Kidney (tissue), 13 donors: ENCODE measurements at regions not wholly inside any gene's neighbourhood (a gene's known extent, or its start where the extent isn't known, plus 50 kb on each side); places are given as distances from the start of the nearest gene placed in this dataset.

Experiments
- DNase-seq, 5 donors: peaks; one replicate each; pipeline ENCODE4 v3.0.0-alpha.2; 2013 to 2020
- FAIRE-seq: peaks from 2 replicates; lab custom pipeline; 2012; peaks lifted over from hg19 to GRCh38; lab: Jason Lieb, UNC
- H3K27ac ChIP-seq, 2 donors: one replicate each; pipeline ENCODE4 v1.7.0; 2013; ENCODE audit warnings: low read depth in 2 of 2, low read length in 2 of 2, inconsistent platforms in 1 of 2
- H3K27me3 ChIP-seq: one replicate; pipeline ENCODE4 v1.7.1; 2013; ENCODE audit warnings: low read length, inconsistent platforms; ENCODE audit not compliant: control insufficient read depth, insufficient read depth
- H3K36me3 ChIP-seq, 3 donors: one replicate each; pipeline versions ENCODE4 v1.7.0 to v1.7.1; 2013; ENCODE audit warnings: low read length in 3 of 3, control low read depth in 1 of 3, inconsistent platforms in 1 of 3; ENCODE audit not compliant: insufficient read depth in 3 of 3, control insufficient read depth in 2 of 3
- H3K4me1 ChIP-seq, 3 donors: one replicate each; pipeline versions ENCODE4 v1.7.0 to v1.7.1; 2013; ENCODE audit warnings: low read length in 3 of 3, inconsistent platforms in 1 of 3, low read depth in 1 of 3; ENCODE audit not compliant: control insufficient read depth in 2 of 3, insufficient read depth in 2 of 3
- H3K4me3 ChIP-seq, 3 donors: one replicate each; pipeline versions ENCODE4 v1.7.0 to v1.8.1; 2013; ENCODE audit warnings: low read length in 3 of 3, control low read depth in 1 of 3, inconsistent platforms in 1 of 3
- H3K9ac ChIP-seq, 3 donors: one replicate each; pipeline versions ENCODE4 v1.7.0 to v1.7.1; 2013; ENCODE audit warnings: low read length in 3 of 3, control low read depth in 1 of 3, inconsistent platforms in 1 of 3
- H3K9me3 ChIP-seq, 3 donors: one replicate each; pipeline versions ENCODE4 v1.7.0 to v1.7.1; 2013; ENCODE audit warnings: low read length in 3 of 3, control low read depth in 1 of 3, inconsistent platforms in 1 of 3; ENCODE audit not compliant: control insufficient read depth in 2 of 3, insufficient read depth in 1 of 3
- CTCF ChIP-seq: IDR thresholded peaks from 3 replicates; pipeline ENCODE4 v1.5.1; 2012; ENCODE audit warnings: mild to moderate bottlenecking, moderate library complexity, borderline replicate concordance; ENCODE audit not compliant: insufficient read depth; ENCODE audit errors: extremely low read depth
- intact Hi-C: fragments of 100-400 bp; cut with DNase I; formaldehyde crosslinking; loops from one replicate; pipeline ENCODE4 v1.11.1; 2022
- donor health status: control.
- donor health status: control.
- donor health status: control.
- donor health status: control.
- donor health status: control.
- donor health status: DM: yes; HTN: yes; CAD: no.
- donor health status: Normal renal cell carcinoma (clear cell type).

GRCh38 chr19:30778061-30778460, 405.9 kb downstream of the ZNF536 start:
- H3K27ac ChIP-seq = no peak overlapping the region
- TF ChIP-seq CTCF = no peak
- peaks cover 0 to 2% (median 0%) of the 10 kb centered on the region in 3 donors for H3K9me3 ChIP-seq
- H3K27me3 ChIP-seq = no peaks in the 10 kb centered on the region
- H3K9ac ChIP-seq = no peak overlapping the region
- FAIRE-seq = no peak
- no peak for DNase-seq
- intact Hi-C loops = no loop called here
- H3K4me3 ChIP-seq = no peak overlapping the region
- H3K4me1 ChIP-seq = no peaks in the 10 kb centered on the region
- no peaks in the 10 kb centered on the region for H3K36me3 ChIP-seq

- no peak overlapping the region for H3K9ac ChIP-seq
- no peak overlapping the region for H3K4me3 ChIP-seq
- no peaks in the 10 kb centered on the region for H3K27me3 ChIP-seq
- no peaks in the 10 kb centered on the region for H3K4me1 ChIP-seq
- no peak overlapping the region for H3K27ac ChIP-seq
- FAIRE-seq (no peak), DNase-seq (no peak)
- intact Hi-C loops = no loop called here
- no peak for TF ChIP-seq CTCF
- H3K36me3 ChIP-seq = no peaks in the 10 kb centered on the region
- peaks cover 0 to 7% (median 0%) of the 10 kb centered on the region in 3 donors for H3K9me3 ChIP-seq
Measured at GRCh38 chr19:30775956-30776355, 403.8 kb downstream of the ZNF536 start.

GRCh38 chr19:30774252-30774766, 402.1 kb downstream of the ZNF536 start:
- Histone ChIP-seq H3K36me3 (no peaks in the 10 kb centered on the region), H3K9me3 (peaks cover 0 to 7% (median 2%) of the 10 kb centered on the region in 3 donors), H3K9ac (no peak overlapping the region), H3K4me3 (no peak overlapping the region), H3K27ac (no peak overlapping the region), H3K4me1 (no peaks in the 10 kb centered on the region), H3K27me3 (no peaks in the 10 kb centered on the region)
- no peak for TF ChIP-seq CTCF
- no peak for DNase-seq
- no peak for FAIRE-seq
- intact Hi-C loops = no loop called here

GRCh38 chr19:30762651-30763050, 390.5 kb downstream of the ZNF536 start:
- H3K27ac ChIP-seq = no peak overlapping the region
- H3K9ac ChIP-seq = no peak overlapping the region
- H3K9me3 ChIP-seq = no peaks in the 10 kb centered on the region
- intact Hi-C loops = no loop called here
- no peaks in the 10 kb centered on the region for H3K27me3 ChIP-seq
- DNase-seq (no peak), FAIRE-seq (no peak)
- H3K4me3 ChIP-seq = no peak overlapping the region
- no peak for TF ChIP-seq CTCF
- H3K4me1 ChIP-seq = no peaks in the 10 kb centered on the region
- H3K36me3 ChIP-seq = no peaks in the 10 kb centered on the region
